ENCODE measurements at regions not wholly inside any gene's neighbourhood (a gene's known extent, or its start where the extent isn't known, plus 50 kb on each side); places are given as distances from the start of the nearest gene placed in this dataset.
"Not testable (repeated sequence)": the region's sequence is repeated elsewhere in the genome, so short reads cannot be mapped to it uniquely, and the experiment has no call there.

GRCh38 chr14:53441789-53442188, 288.7 kb upstream of the DDHD1 start:
- intact Hi-C loops (cut with micrococcal nuclease), result no loop called here
- Mint-ChIP-seq H3K27ac (no peak overlapping the region), H3K36me3 (ENCODE audit: low read depth) (no peaks in the 10 kb centered on the region), H3K4me3 (no peak overlapping the region), H3K27me3 (no peaks in the 10 kb centered on the region), H3K4me1 (no peaks in the 10 kb centered on the region), H3K9me3 (no peaks in the 10 kb centered on the region)
- DNase-seq, result no peak

GRCh38 chr14:53437858-53438257, 284.7 kb upstream of the DDHD1 start:
- Mint-ChIP-seq H3K27me3 (peaks cover 2% of the 10 kb centered on the region), H3K4me3 (no peak overlapping the region), H3K9me3 (no peaks in the 10 kb centered on the region), H3K4me1 (no peaks in the 10 kb centered on the region), H3K27ac (no peak overlapping the region), H3K36me3 (ENCODE audit: low read depth) (no peaks in the 10 kb centered on the region)
- intact Hi-C loops (cut with micrococcal nuclease), result no loop called here
- DNase-seq, result no peak

GRCh38 chr14:53432378-53432802, 279.3 kb upstream of the DDHD1 start:
- Mint-ChIP-seq H3K9me3 (no peaks in the 10 kb centered on the region), H3K27me3 (peaks cover 3% of the 10 kb centered on the region), H3K4me1 (no peaks in the 10 kb centered on the region), H3K4me3 (no peak overlapping the region), H3K27ac (no peak overlapping the region), H3K36me3 (ENCODE audit: low read depth) (no peaks in the 10 kb centered on the region)
- intact Hi-C loops (cut with micrococcal nuclease), result loop anchor here (5.0 kb wide), 2 partner anchors 745 to 915 kb away; no protein-coding TSS in a partner anchor
- DNase-seq, result peak; percentile 58

- Mint-ChIP-seq H3K27ac (no peak overlapping the region), H3K27me3 (peaks cover 3% of the 10 kb centered on the region), H3K36me3 (ENCODE audit: low read depth) (no peaks in the 10 kb centered on the region), H3K4me1 (no peaks in the 10 kb centered on the region), H3K9me3 (no peaks in the 10 kb centered on the region), H3K4me3 (no peak overlapping the region)
- intact Hi-C loops (cut with micrococcal nuclease), result loop anchor here (5.0 kb wide), 2 partner anchors 746 to 916 kb away; no protein-coding TSS in a partner anchor
- DNase-seq, result no peak
Measured at GRCh38 chr14:53430870-53431269, 277.7 kb upstream of the DDHD1 start.

GRCh38 chr14:53412819-53413675, 259.9 kb upstream of the DDHD1 start:
- DNase-seq, result peak; percentile 54
- Mint-ChIP-seq H3K36me3 (ENCODE audit: low read depth) (no peaks in the 10 kb centered on the region), H3K27ac (no peak overlapping the region)

GRCh38 chr14:53411125-53411524, 258.0 kb upstream of the DDHD1 start:
- Mint-ChIP-seq H3K9me3 (no peaks in the 10 kb centered on the region), H3K4me1 (no peaks in the 10 kb centered on the region), H3K36me3 (ENCODE audit: low read depth) (no peaks in the 10 kb centered on the region), H3K4me3 (no peak overlapping the region), H3K27ac (no peak overlapping the region), H3K27me3 (no peaks in the 10 kb centered on the region)
- DNase-seq, result no peak
- intact Hi-C loops (cut with micrococcal nuclease), result no loop called here

More at GRCh38 chr14:53412819-53413675, 259.9 kb upstream of the DDHD1 start:
- H3K4me1 Mint-ChIP-seq, result no peaks in the 10 kb centered on the region
- peaks cover 3% of the 10 kb centered on the region for H3K9me3 Mint-ChIP-seq
- H3K4me3 Mint-ChIP-seq, result no peak overlapping the region
- H3K27me3 Mint-ChIP-seq, result no peaks in the 10 kb centered on the region
- intact Hi-C loops (cut with micrococcal nuclease), result no loop called here

- Mint-ChIP-seq H3K9me3 (no peaks in the 10 kb centered on the region), H3K4me1 (no peaks in the 10 kb centered on the region), H3K4me3 (no peak overlapping the region), H3K27ac (no peak overlapping the region), H3K27me3 (no peaks in the 10 kb centered on the region), H3K36me3 (ENCODE audit: low read depth) (no peaks in the 10 kb centered on the region)
- intact Hi-C loops (cut with micrococcal nuclease), result no loop called here
- no peak for DNase-seq
Measured at GRCh38 chr14:53409969-53410368, 256.8 kb upstream of the DDHD1 start.

GRCh38 chr14:53409289-53409688, 256.2 kb upstream of the DDHD1 start:
- Mint-ChIP-seq H3K9me3 (no peaks in the 10 kb centered on the region), H3K4me3 (no peak overlapping the region), H3K36me3 (ENCODE audit: low read depth) (no peaks in the 10 kb centered on the region), H3K4me1 (no peaks in the 10 kb centered on the region), H3K27me3 (no peaks in the 10 kb centered on the region), H3K27ac (no peak overlapping the region)
- no peak for DNase-seq
- intact Hi-C loops (cut with micrococcal nuclease), result no loop called here

GRCh38 chr14:53408175-53408879, 255.2 kb upstream of the DDHD1 start:
- no peak for DNase-seq
- Mint-ChIP-seq H3K27me3 (no peaks in the 10 kb centered on the region), H3K4me1 (no peaks in the 10 kb centered on the region), H3K27ac (no peak overlapping the region), H3K4me3 (no peak overlapping the region), H3K36me3 (ENCODE audit: low read depth) (no peaks in the 10 kb centered on the region), H3K9me3 (no peaks in the 10 kb centered on the region)
- intact Hi-C loops (cut with micrococcal nuclease), result no loop called here

GRCh38 chr14:53406519-53406918, 253.4 kb upstream of the DDHD1 start:
- Mint-ChIP-seq H3K27me3 (no peaks in the 10 kb centered on the region), H3K4me3 (no peak overlapping the region), H3K9me3 (no peaks in the 10 kb centered on the region), H3K36me3 (ENCODE audit: low read depth) (no peaks in the 10 kb centered on the region), H3K4me1 (no peaks in the 10 kb centered on the region), H3K27ac (no peak overlapping the region)
- intact Hi-C loops (cut with micrococcal nuclease), result no loop called here
- no peak for DNase-seq

GRCh38 chr14:53401646-53402045, 248.5 kb upstream of the DDHD1 start:
- intact Hi-C loops (cut with micrococcal nuclease), result no loop called here
- DNase-seq, result no peak
- no peak overlapping the region for H3K4me3 Mint-ChIP-seq
- H3K27ac Mint-ChIP-seq, result no peak overlapping the region
- H3K27me3 Mint-ChIP-seq, result no peaks in the 10 kb centered on the region
- H3K9me3 Mint-ChIP-seq, result peaks cover 7% of the 10 kb centered on the region
- no peaks in the 10 kb centered on the region for H3K36me3 Mint-ChIP-seq (ENCODE audit: low read depth)
- H3K4me1 Mint-ChIP-seq, result no peaks in the 10 kb centered on the region

- H3K36me3 Mint-ChIP-seq (ENCODE audit: low read depth), result peaks cover 2% of the 10 kb centered on the region
- H3K27me3 Mint-ChIP-seq, result no peaks in the 10 kb centered on the region
- intact Hi-C loops (cut with micrococcal nuclease), result no loop called here
Measured at GRCh38 chr14:53399057-53399456, 245.9 kb upstream of the DDHD1 start.

GRCh38 chr14:53398616-53399015, 245.5 kb upstream of the DDHD1 start:
- Mint-ChIP-seq H3K36me3 (ENCODE audit: low read depth) (peaks cover 2% of the 10 kb centered on the region), H3K4me3 (no peak overlapping the region), H3K27ac (no peak overlapping the region), H3K9me3 (peaks cover 23% of the 10 kb centered on the region), H3K27me3 (no peaks in the 10 kb centered on the region), H3K4me1 (no peaks in the 10 kb centered on the region)
- DNase-seq, result no peak
- intact Hi-C loops (cut with micrococcal nuclease), result no loop called here

More at GRCh38 chr14:53399057-53399456, 245.9 kb upstream of the DDHD1 start:
- Mint-ChIP-seq H3K4me1 (no peaks in the 10 kb centered on the region), H3K9me3 (peaks cover 22% of the 10 kb centered on the region), H3K4me3 (no peak overlapping the region), H3K27ac (no peak overlapping the region)
- no peak for DNase-seq

- H3K27ac Mint-ChIP-seq; DNase-seq; H3K4me3 Mint-ChIP-seq; H3K36me3 Mint-ChIP-seq (ENCODE audit: low read depth); H3K4me1 Mint-ChIP-seq; H3K27me3 Mint-ChIP-seq; intact Hi-C loops (cut with micrococcal nuclease): not testable (repeated sequence)
- peaks cover 23% of the 10 kb centered on the region for H3K9me3 Mint-ChIP-seq
Measured at GRCh38 chr14:53395267-53395666, 242.1 kb upstream of the DDHD1 start.
